ENCODE measurements at regions not wholly inside any gene's neighbourhood (a gene's known extent, or its start where the extent isn't known, plus 50 kb on each side); places are given as distances from the start of the nearest gene placed in this dataset.

- TF ChIP-seq POLR2AphosphoS5 (IDR thresholded peaks at IDR 0.05) (no peak), CTCF (IDR thresholded peaks at IDR 0.05) (no peak), POLR2A (IDR thresholded peaks at IDR 0.05) (no peak), EP300 (IDR thresholded peaks at IDR 0.05) (no peak)
Observed at GRCh38 chr5:35482167-35482755, 135.4 kb upstream of the SPEF2 start.

All from suprapubic skin (tissue), 4 donors.